ENCODE measurements at regions not wholly inside any gene's neighbourhood (a gene's known extent, or its start where the extent isn't known, plus 50 kb on each side); places are given as distances from the start of the nearest gene placed in this dataset.

- TF ChIP-seq POLR2A (IDR thresholded peaks at IDR 0.05; ENCODE audit: extremely low read depth, insufficient read length): no peak
- TF ChIP-seq CTCF (IDR thresholded peaks at IDR 0.05; ENCODE audit: low read depth, low read length): no peak
- TF ChIP-seq MAX (IDR thresholded peaks at IDR 0.05; ENCODE audit: low read depth, low read length): no peak
- no peak for TF ChIP-seq MYC (IDR thresholded peaks at IDR 0.05; ENCODE audit: low read depth, low read length)
- no peak overlapping the region for H3K4me3 ChIP-seq (ENCODE audit: low read depth, low read length)
- no peak for DNase-seq (ENCODE audit: low read depth)
These were observed 247.7 kb upstream of the PMEPA1 start for GRCh38 chr20:57957411-57958049.

- TF ChIP-seq POLR2A (IDR thresholded peaks at IDR 0.05; ENCODE audit: extremely low read depth, insufficient read length): no peak
- no peak for TF ChIP-seq MAX (IDR thresholded peaks at IDR 0.05; ENCODE audit: low read depth, low read length)
- TF ChIP-seq MYC (IDR thresholded peaks at IDR 0.05; ENCODE audit: low read depth, low read length): no peak
- no peak for TF ChIP-seq CTCF (IDR thresholded peaks at IDR 0.05; ENCODE audit: low read depth, low read length)
- DNase-seq (ENCODE audit: low read depth): no peak
- no peak overlapping the region for H3K4me3 ChIP-seq (ENCODE audit: low read depth, low read length)
These were observed 243.8 kb upstream of the PMEPA1 start for GRCh38 chr20:57953638-57954037.

GRCh38 chr20:57952136-57952535, 242.3 kb upstream of the PMEPA1 start:
- H3K4me3 ChIP-seq (ENCODE audit: low read depth, low read length): no peak overlapping the region
- TF ChIP-seq CTCF (IDR thresholded peaks at IDR 0.05; ENCODE audit: low read depth, low read length) (no peak), POLR2A (IDR thresholded peaks at IDR 0.05; ENCODE audit: extremely low read depth, insufficient read length) (no peak), MAX (IDR thresholded peaks at IDR 0.05; ENCODE audit: low read depth, low read length) (no peak), MYC (IDR thresholded peaks at IDR 0.05; ENCODE audit: low read depth, low read length) (no peak)
- no peak for DNase-seq (ENCODE audit: low read depth)

- no peak overlapping the region for H3K4me3 ChIP-seq (ENCODE audit: low read depth, low read length)
- TF ChIP-seq MYC (IDR thresholded peaks at IDR 0.05; ENCODE audit: low read depth, low read length) (no peak), MAX (IDR thresholded peaks at IDR 0.05; ENCODE audit: low read depth, low read length) (no peak), POLR2A (IDR thresholded peaks at IDR 0.05; ENCODE audit: extremely low read depth, insufficient read length) (no peak), CTCF (IDR thresholded peaks at IDR 0.05; ENCODE audit: low read depth, low read length) (no peak)
- DNase-seq (ENCODE audit: low read depth): no peak
These were observed 241.7 kb upstream of the PMEPA1 start for GRCh38 chr20:57951549-57951948.

- no peak for DNase-seq (ENCODE audit: low read depth)
- TF ChIP-seq POLR2A (IDR thresholded peaks at IDR 0.05; ENCODE audit: extremely low read depth, insufficient read length) (no peak), MYC (IDR thresholded peaks at IDR 0.05; ENCODE audit: low read depth, low read length) (no peak), CTCF (IDR thresholded peaks at IDR 0.05; ENCODE audit: low read depth, low read length) (no peak), MAX (IDR thresholded peaks at IDR 0.05; ENCODE audit: low read depth, low read length) (no peak)
- H3K4me3 ChIP-seq (ENCODE audit: low read depth, low read length): no peak overlapping the region
These were observed 241.1 kb upstream of the PMEPA1 start for GRCh38 chr20:57950764-57951485.

Measured in NB4 (cell line).